GM12875 (cell line): ENCODE measurements at regions not wholly inside any gene's neighbourhood (a gene's known extent, or its start where the extent isn't known, plus 50 kb on each side); places are given as distances from the start of the nearest gene placed in this dataset.
"Not testable (repeated sequence)": the region's sequence is repeated elsewhere in the genome, so short reads cannot be mapped to it uniquely, and the experiment has no call there.

Experiments used
- H3K4me3 ChIP-seq: one replicate; pipeline ENCODE4 v1.5.1; 2011; ENCODE audit warnings: low read depth, low read length, control low read depth
- TF ChIP-seq, protein P1 (sequence below): IDR thresholded peaks from 2 replicates; pipeline ENCODE4 v1.5.1; 2011; ENCODE audit warnings: low read depth, mild to moderate bottlenecking, control low read depth, inconsistent platforms, low read length, moderate library complexity, borderline replicate concordance; ENCODE audit not compliant: insufficient read depth

DNA sequence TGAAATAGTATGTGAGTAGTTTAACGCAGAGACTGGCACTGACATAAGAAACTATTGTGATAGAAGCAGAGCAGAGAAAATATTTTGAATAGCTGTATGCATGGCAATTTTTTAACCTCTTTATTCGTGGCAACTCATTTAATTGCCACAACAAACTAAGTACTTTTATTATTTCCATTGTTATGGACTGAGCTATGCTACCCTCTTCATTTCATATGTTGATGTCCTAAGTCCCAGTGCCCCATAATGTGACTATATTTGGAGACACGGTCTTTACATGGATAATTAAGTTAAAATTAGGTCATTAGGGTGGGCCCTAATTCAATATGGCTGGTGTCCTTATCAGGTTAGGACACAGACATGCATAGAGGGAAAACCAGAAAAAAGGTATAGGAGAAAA, 86.1 kb upstream of the PRSS3 start:
- H3K4me3 ChIP-seq: no peak overlapping the region
- TF ChIP-seq, protein P1, sequence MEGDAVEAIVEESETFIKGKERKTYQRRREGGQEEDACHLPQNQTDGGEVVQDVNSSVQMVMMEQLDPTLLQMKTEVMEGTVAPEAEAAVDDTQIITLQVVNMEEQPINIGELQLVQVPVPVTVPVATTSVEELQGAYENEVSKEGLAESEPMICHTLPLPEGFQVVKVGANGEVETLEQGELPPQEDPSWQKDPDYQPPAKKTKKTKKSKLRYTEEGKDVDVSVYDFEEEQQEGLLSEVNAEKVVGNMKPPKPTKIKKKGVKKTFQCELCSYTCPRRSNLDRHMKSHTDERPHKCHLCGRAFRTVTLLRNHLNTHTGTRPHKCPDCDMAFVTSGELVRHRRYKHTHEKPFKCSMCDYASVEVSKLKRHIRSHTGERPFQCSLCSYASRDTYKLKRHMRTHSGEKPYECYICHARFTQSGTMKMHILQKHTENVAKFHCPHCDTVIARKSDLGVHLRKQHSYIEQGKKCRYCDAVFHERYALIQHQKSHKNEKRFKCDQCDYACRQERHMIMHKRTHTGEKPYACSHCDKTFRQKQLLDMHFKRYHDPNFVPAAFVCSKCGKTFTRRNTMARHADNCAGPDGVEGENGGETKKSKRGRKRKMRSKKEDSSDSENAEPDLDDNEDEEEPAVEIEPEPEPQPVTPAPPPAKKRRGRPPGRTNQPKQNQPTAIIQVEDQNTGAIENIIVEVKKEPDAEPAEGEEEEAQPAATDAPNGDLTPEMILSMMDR: no peak

DNA sequence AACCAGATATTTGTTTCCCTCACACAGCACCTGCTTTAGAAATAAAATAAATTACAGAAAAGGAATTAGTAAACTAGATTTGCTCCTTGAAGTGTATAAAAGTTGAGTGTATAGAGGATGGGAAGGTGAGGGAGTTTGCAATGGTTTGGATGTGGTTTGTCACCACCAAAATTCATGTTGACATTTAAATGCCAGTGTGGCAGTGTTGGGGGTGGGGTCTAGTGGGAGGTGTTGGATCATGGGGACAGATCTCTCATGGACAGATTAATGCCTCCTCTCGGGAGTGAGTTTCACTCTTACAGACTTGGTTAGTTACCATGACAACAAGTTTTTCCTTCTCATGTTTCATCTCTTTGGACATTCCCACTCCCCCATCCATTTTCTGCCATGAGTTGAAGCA, 83.9 kb upstream of the PRSS3 start:
- H3K4me3 ChIP-seq: not testable (repeated sequence)

DNA sequence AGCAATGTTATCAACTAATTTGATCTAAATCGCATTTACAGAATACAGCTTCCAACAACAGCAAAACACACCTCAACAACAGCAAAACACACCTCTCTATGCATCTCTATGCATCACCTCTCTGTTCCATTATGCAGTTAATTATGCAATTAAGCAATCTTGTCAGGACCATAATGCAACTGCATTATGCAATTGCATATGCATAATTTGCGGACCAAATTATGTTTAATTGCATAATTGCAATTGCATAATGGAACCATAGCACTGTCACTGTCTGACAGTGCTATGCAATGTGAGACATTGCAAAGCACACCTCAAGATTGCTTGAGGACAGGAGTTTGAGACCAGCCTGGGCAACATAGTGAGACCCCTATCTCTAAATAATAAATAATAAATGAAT, 80.4 kb upstream of the PRSS3 start:
- H3K4me3 ChIP-seq: no peak overlapping the region
- TF ChIP-seq, protein P1: no peak

DNA sequence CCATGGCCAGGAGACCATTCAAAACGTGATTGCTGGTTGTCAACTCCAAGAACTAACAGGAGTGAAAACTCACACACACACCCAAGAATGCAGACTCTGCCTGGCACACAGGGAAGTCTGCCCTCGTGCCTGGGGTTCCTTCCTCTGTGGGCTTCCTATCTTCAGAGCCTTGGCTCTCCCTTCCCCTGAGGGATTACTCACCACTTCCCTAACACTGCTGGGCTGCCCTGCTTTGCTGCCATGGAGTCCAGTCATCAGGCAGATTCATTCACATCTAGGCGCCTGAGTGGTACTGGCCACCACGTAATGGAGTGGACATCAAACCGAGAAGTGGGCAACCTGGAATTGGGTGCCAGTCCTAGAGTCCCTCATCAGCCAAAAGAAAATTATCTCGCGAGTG, 76.4 kb upstream of the PRSS3 start:
- H3K4me3 ChIP-seq: no peak overlapping the region
- TF ChIP-seq, protein P1: no peak

DNA sequence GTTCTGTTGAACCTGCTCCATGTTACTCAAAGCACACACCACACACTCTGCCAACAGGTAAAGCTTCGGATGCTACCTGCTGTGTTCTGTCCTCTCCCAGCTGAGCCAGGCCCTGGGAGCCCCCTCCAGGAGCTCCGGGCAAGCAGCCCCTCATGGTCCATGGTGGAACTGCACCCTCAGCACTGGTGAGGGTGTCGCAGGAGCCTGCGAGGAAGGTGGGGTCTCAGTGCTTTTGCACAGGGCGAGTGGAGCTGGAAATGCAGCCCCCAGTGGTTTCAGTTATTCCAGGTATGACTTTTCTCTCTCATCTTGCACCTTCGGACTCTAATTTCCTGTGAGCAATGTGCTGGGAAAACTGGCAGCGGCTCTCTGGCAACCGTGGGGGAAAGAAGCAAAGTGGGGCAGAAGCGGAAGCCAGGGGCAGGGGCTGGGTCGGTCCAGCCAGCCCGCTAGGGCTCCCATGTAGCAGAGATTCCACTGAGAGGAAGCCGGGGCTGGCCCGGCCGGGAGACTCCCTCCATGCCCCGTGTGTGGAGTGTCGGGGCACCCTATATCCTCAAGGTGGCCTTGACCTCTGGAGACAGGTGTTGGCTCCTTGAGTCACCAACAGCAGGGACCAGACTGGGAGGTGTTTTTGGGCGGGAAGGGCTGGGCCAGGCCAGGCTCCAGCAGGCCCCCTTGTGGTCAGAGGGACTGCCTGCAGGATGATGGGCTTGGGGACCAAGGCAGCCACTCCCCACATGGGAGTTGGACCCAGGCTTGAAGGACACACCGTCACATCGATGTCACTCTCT, 75.6 kb upstream of the PRSS3 start:
- TF ChIP-seq, protein P1: peak; percentile 73
- H3K4me3 ChIP-seq: no peak overlapping the region

DNA sequence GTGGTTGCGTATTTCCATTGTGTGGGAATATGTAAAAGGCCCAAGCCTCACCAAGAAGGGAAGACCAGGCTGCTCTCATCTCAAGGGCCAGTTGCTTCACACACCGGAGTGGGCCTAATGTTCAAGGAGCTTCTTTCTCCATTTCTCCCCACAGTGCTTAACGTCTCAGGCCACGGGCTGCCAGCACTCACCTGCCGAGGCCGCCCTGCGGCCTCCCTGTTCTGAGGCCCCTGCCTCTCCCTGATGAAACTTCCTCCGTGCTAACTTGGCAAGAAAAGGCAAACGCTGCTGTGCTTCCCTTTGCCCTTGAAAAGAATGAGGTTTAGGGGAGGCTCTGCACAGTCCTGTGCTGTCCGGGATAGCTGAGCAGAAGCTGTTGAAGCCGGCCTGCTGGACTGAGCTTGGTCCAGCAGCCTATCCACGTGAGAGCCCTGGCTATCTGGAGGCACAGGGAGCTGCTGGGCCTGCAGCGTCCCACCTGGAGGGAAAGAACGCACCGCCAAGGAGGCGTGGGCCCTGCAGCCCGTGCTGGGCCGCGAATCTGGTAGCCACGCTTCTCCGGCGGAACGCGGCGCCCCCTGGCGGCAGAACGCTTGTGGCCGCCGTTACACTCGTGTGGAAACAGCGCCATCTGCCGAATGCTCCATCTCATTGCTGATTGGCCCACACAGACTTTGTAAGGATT, 73.5 kb upstream of the PRSS3 start:
- no peak overlapping the region for H3K4me3 ChIP-seq
- TF ChIP-seq, protein P1: peak; percentile 99

DNA sequence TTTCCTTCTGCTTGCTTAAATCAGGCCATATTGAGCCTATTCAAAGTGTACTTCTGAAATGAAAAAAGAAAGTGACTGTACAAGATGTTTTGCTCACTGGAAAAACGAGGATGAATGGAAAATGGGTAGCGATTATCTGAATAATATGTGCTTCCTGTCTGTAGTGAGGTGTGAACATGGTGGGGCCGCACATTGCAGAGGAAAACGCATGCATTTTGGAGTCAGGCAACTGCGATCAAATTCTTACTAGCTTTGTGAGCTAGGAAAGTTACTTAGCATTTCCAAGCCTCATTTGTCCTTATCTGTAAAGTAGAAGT, 73.0 kb upstream of the PRSS3 start:
- TF ChIP-seq, protein P1: no peak
- no peak overlapping the region for H3K4me3 ChIP-seq
